NCI-H460 (cell line): ENCODE measurements at regions not wholly inside any gene's neighbourhood (a gene's known extent, or its start where the extent isn't known, plus 50 kb on each side); places are given as distances from the start of the nearest gene placed in this dataset.
"Not testable (repeated sequence)": the region's sequence is repeated elsewhere in the genome, so short reads cannot be mapped to it uniquely, and the experiment has no call there.

ENCODE experiments used
- DNase-seq: peaks from one replicate; pipeline ENCODE4 v3.0.0-alpha.2; 2016; ENCODE audit warnings: low read depth; ENCODE audit errors: extremely low read depth
- small RNA-seq, 2 experiments: library from RNA; depleted of rRNA; stranded (forward); fragments of <200 nt; gene quantifications; one replicate each; pipeline ENCODE3, GENCODE V24; 2014

GRCh38 chr16:58828901-58829545 is 94.9 kb upstream of the GOT2 start:
- no peak for DNase-seq

GRCh38 chr16:58824201-58824600 is 90.1 kb upstream of the GOT2 start:
- DNase-seq, result no peak

- DNase-seq, result no peak
Observed at GRCh38 chr16:58821886-58822285, 87.8 kb upstream of the GOT2 start.

GRCh38 chr16:58820411-58820810 is 86.3 kb upstream of the GOT2 start:
- DNase-seq, result no peak

- DNase-seq, result no peak
Observed at GRCh38 chr16:58815181-58815888, 81.2 kb upstream of the GOT2 start.

GRCh38 chr16:58814348-58814801 is 80.3 kb upstream of the GOT2 start:
- peak; percentile 47 for DNase-seq

- DNase-seq, result no peak
Observed at GRCh38 chr16:58809213-58809612, 75.1 kb upstream of the GOT2 start.

GRCh38 chr16:58807276-58807675 is 73.2 kb upstream of the GOT2 start:
- DNase-seq, result no peak

GRCh38 chr16:58801838-58802237 is 67.7 kb upstream of the GOT2 start:
- DNase-seq, result no peak

GRCh38 chr16:58797137-58797801 is 63.2 kb upstream of the GOT2 start:
- DNase-seq, result no peak

GRCh38 chr16:58793366-58793765 is 59.2 kb upstream of the GOT2 start:
- no peak for DNase-seq

- no peak for DNase-seq
Observed at GRCh38 chr16:58792188-58792587, 58.1 kb upstream of the GOT2 start.

GRCh38 chr16:58790816-58791557 is 56.9 kb upstream of the GOT2 start:
- not testable (repeated sequence) for DNase-seq

- DNase-seq, result no peak
Observed at GRCh38 chr16:58789351-58789750, 55.2 kb upstream of the GOT2 start.

Small RNA genes in the stretch of these regions (small RNA-seq; reads per million reads assigned to genes)
- gene AC018554.2 (0 reads per million in 2 experiments), gene AC092121.1 (0 reads per million in 2 experiments), gene RF00017 (0 reads per million in 2 experiments), gene RNU4-58P (0.44 to 0.88 reads per million in 2 experiments), gene RPS27P27 (0 reads per million in 2 experiments)
